ENCODE measurements at regions not wholly inside any gene's neighbourhood (a gene's known extent, or its start where the extent isn't known, plus 50 kb on each side); places are given as distances from the start of the nearest gene placed in this dataset.

GRCh38 chr13:105428811-105429210, 1106.7 kb downstream of the EFNB2 start:
- H3K36me3 ChIP-seq = no peaks in the 10 kb centered on the region
- intact Hi-C loops (cut with DNase I) = no loop called here
- no peak for DNase-seq (ENCODE audit: low spot score in 2 of 2)

GRCh38 chr13:105426441-105426840, 1109.0 kb downstream of the EFNB2 start:
- Histone ChIP-seq H3K9me3 (no peaks in the 10 kb centered on the region), H3K27ac (no peak overlapping the region), H3K4me3 (no peak overlapping the region), H3K4me1 (no peaks in the 10 kb centered on the region), H3K27me3 (no peaks in the 10 kb centered on the region), H3K36me3 (no peaks in the 10 kb centered on the region)
- no peak for DNase-seq (ENCODE audit: low spot score in 2 of 2)
- TF ChIP-seq CTCF (IDR thresholded peaks at IDR 0.05) = no peak
- intact Hi-C loops (cut with DNase I) = no loop called here

More at GRCh38 chr13:105428811-105429210, 1106.7 kb downstream of the EFNB2 start:
- Histone ChIP-seq H3K9me3 (no peaks in the 10 kb centered on the region), H3K4me1 (no peaks in the 10 kb centered on the region), H3K27me3 (no peaks in the 10 kb centered on the region), H3K4me3 (no peak overlapping the region), H3K27ac (no peak overlapping the region)
- TF ChIP-seq CTCF (IDR thresholded peaks at IDR 0.05) = no peak

GRCh38 chr13:105414639-105415038, 1120.8 kb downstream of the EFNB2 start:
- DNase-seq (ENCODE audit: low spot score in 2 of 2) = no peak
- no peaks in the 10 kb centered on the region for H3K4me1 ChIP-seq
- H3K27me3 ChIP-seq = no peaks in the 10 kb centered on the region
- TF ChIP-seq CTCF (IDR thresholded peaks at IDR 0.05) = no peak
- no peaks in the 10 kb centered on the region for H3K9me3 ChIP-seq
- no peak overlapping the region for H3K4me3 ChIP-seq
- no peaks in the 10 kb centered on the region for H3K36me3 ChIP-seq
- intact Hi-C loops (cut with DNase I) = no loop called here
- H3K27ac ChIP-seq = no peak overlapping the region

- intact Hi-C loops (cut with DNase I) = no loop called here
- no peak overlapping the region for H3K4me3 ChIP-seq
- no peak for TF ChIP-seq CTCF (IDR thresholded peaks at IDR 0.05)
Measured at GRCh38 chr13:105412171-105412570, 1123.3 kb downstream of the EFNB2 start.

GRCh38 chr13:105410602-105411001, 1124.9 kb downstream of the EFNB2 start:
- Histone ChIP-seq H3K4me1 (no peaks in the 10 kb centered on the region), H3K27me3 (no peaks in the 10 kb centered on the region), H3K36me3 (no peaks in the 10 kb centered on the region), H3K27ac (no peak overlapping the region), H3K9me3 (no peaks in the 10 kb centered on the region), H3K4me3 (no peak overlapping the region)
- peak in 2 of 3 experiments; percentile 18 to 49 for TF ChIP-seq CTCF (IDR thresholded peaks at IDR 0.05)
- intact Hi-C loops (cut with DNase I) = no loop called here
- no peak for DNase-seq (ENCODE audit: low spot score in 2 of 2)

More at GRCh38 chr13:105412171-105412570, 1123.3 kb downstream of the EFNB2 start:
- Histone ChIP-seq H3K4me1 (no peaks in the 10 kb centered on the region), H3K9me3 (no peaks in the 10 kb centered on the region), H3K36me3 (no peaks in the 10 kb centered on the region), H3K27me3 (no peaks in the 10 kb centered on the region), H3K27ac (no peak overlapping the region)
- no peak for DNase-seq (ENCODE audit: low spot score in 2 of 2)

GRCh38 chr13:105406551-105406950, 1128.9 kb downstream of the EFNB2 start:
- intact Hi-C loops (cut with DNase I) = no loop called here
- TF ChIP-seq CTCF (IDR thresholded peaks at IDR 0.05) = no peak
- no peak for DNase-seq (ENCODE audit: low spot score in 2 of 2)
- Histone ChIP-seq H3K9me3 (no peaks in the 10 kb centered on the region), H3K36me3 (no peaks in the 10 kb centered on the region), H3K4me3 (no peak overlapping the region), H3K4me1 (no peaks in the 10 kb centered on the region), H3K27me3 (no peaks in the 10 kb centered on the region), H3K27ac (no peak overlapping the region)

All from ascending aorta (tissue), 2 donors.